Fibroblast of lung (primary cell): ENCODE measurements at regions not wholly inside any gene's neighbourhood (a gene's known extent, or its start where the extent isn't known, plus 50 kb on each side); places are given as distances from the start of the nearest gene placed in this dataset.

Experiments used
- DNase-seq, 2 donors: peaks; one replicate each; pipeline versions ENCODE4 v3.0.0 to v3.0.0-alpha.2; 2010; ENCODE audit warnings: low read depth in 2 of 2
- H2AFZ ChIP-seq: 2 replicates; pipeline ENCODE4 v1.5.1; 2012; ENCODE audit warnings: low read length, control low read depth, inconsistent platforms
- H3K27ac ChIP-seq: 2 replicates; pipeline ENCODE4 v1.5.1; 2011; ENCODE audit warnings: low read length, control low read depth; ENCODE audit not compliant: insufficient read depth
- H3K27me3 ChIP-seq: 2 replicates; pipeline ENCODE4 v1.5.1; 2011; ENCODE audit warnings: mild to moderate bottlenecking, low read length; ENCODE audit not compliant: control insufficient read depth, insufficient read depth
- H3K36me3 ChIP-seq: 2 replicates; pipeline ENCODE4 v1.5.1; 2011; ENCODE audit warnings: low read length; ENCODE audit not compliant: control insufficient read depth, insufficient read depth
- H3K4me1 ChIP-seq: 2 replicates; pipeline ENCODE4 v1.5.1; 2011; ENCODE audit warnings: low read length; ENCODE audit not compliant: control insufficient read depth, insufficient read depth; ENCODE audit errors: extremely low read depth
- H3K4me2 ChIP-seq: 2 replicates; pipeline ENCODE4 v1.5.1; 2011; ENCODE audit warnings: low read length, control low read depth; ENCODE audit not compliant: insufficient read depth; ENCODE audit errors: extremely low read depth
- H3K4me3 ChIP-seq, 4 experiments: fragments of 200-600 bp in 1 of 4; sonication (generic) in 1 of 4; replicated peaks in 1 of 4; 2 replicates each; pipeline ENCODE4 v1.5.1; 2011 to 2016; ENCODE audit warnings: low read length in 4 of 4, low read depth in 3 of 4, mild to moderate bottlenecking in 3 of 4, control low read depth in 2 of 4, inconsistent platforms in 1 of 4, mixed read lengths in 1 of 4; ENCODE audit not compliant: insufficient read depth in 1 of 4; ENCODE audit errors: control extremely low read depth in 1 of 4
- H3K79me2 ChIP-seq: 2 replicates; pipeline ENCODE4 v1.5.1; 2012; ENCODE audit warnings: mild to moderate bottlenecking, low read length, inconsistent platforms; ENCODE audit not compliant: control insufficient read depth, insufficient read depth
- H3K9ac ChIP-seq: 2 replicates; pipeline ENCODE4 v1.5.1; 2011; ENCODE audit warnings: mild to moderate bottlenecking, low read length, control low read depth; ENCODE audit not compliant: insufficient read depth
- H3K9me3 ChIP-seq: 2 replicates; pipeline ENCODE4 v1.5.1; 2012; ENCODE audit warnings: low read depth, low read length; ENCODE audit not compliant: control insufficient read depth, insufficient read depth
- H4K20me1 ChIP-seq: 2 replicates; pipeline ENCODE4 v1.5.1; 2011; ENCODE audit warnings: low read length; ENCODE audit not compliant: control insufficient read depth, insufficient read depth; ENCODE audit errors: extremely low read depth
- CTCF ChIP-seq, 2 donors: IDR thresholded peaks in 1 of 2; conservative IDR thresholded peaks in 1 of 2; 1 replicate in 1 of 2; 2 replicates in 1 of 2; pipeline ENCODE4 v1.5.1; 2011 to 2012; ENCODE audit warnings: low read length in 2 of 2, control low read depth in 1 of 2, inconsistent platforms in 1 of 2, low read depth in 1 of 2, mild to moderate bottlenecking in 1 of 2
- EZH2 ChIP-seq: IDR thresholded peaks from 2 replicates; pipeline ENCODE4 v1.5.1; 2012; ENCODE audit warnings: low read length, control low read depth, mild to moderate bottlenecking; ENCODE audit errors: missing control alignments

- H3K36me3 ChIP-seq: no peaks in the 10 kb centered on the region
- H4K20me1 ChIP-seq: no peaks in the 10 kb centered on the region
- no peak overlapping the region for H2AFZ ChIP-seq
- H3K4me3 ChIP-seq: no peak overlapping the region
- no peaks in the 10 kb centered on the region for H3K27me3 ChIP-seq
- H3K4me2 ChIP-seq: no peak overlapping the region
- no peak for TF ChIP-seq CTCF (conservative IDR thresholded peaks at IDR 0.05 in 1 of 2, IDR thresholded peaks at IDR 0.05 in 1 of 2; ENCODE audit: low read depth in 1 of 2, low read length in 2 of 2)
- no peak for TF ChIP-seq EZH2
- no peaks in the 10 kb centered on the region for H3K4me1 ChIP-seq
- no peaks in the 10 kb centered on the region for H3K9me3 ChIP-seq
- no peak for DNase-seq
- no peak overlapping the region for H3K9ac ChIP-seq
- H3K79me2 ChIP-seq: no peaks in the 10 kb centered on the region
- no peak overlapping the region for H3K27ac ChIP-seq
Observed at GRCh38 chr13:53238261-53238660, 209.6 kb downstream of the OLFM4 start.

GRCh38 chr13:53240401-53241025, 211.9 kb downstream of the OLFM4 start:
- H3K4me1 ChIP-seq: no peaks in the 10 kb centered on the region
- no peak for TF ChIP-seq CTCF (conservative IDR thresholded peaks at IDR 0.05 in 1 of 2, IDR thresholded peaks at IDR 0.05 in 1 of 2; ENCODE audit: low read depth in 1 of 2, low read length in 2 of 2)
- TF ChIP-seq EZH2: no peak
- no peaks in the 10 kb centered on the region for H3K79me2 ChIP-seq
- H3K9ac ChIP-seq: no peak overlapping the region
- H3K4me2 ChIP-seq: no peak overlapping the region
- no peaks in the 10 kb centered on the region for H4K20me1 ChIP-seq
- no peak overlapping the region for H3K4me3 ChIP-seq
- no peak for DNase-seq
- no peaks in the 10 kb centered on the region for H3K36me3 ChIP-seq
- H3K27ac ChIP-seq: no peak overlapping the region
- no peaks in the 10 kb centered on the region for H3K27me3 ChIP-seq
- H2AFZ ChIP-seq: no peak overlapping the region
- no peaks in the 10 kb centered on the region for H3K9me3 ChIP-seq

GRCh38 chr13:53241891-53242348, 213.3 kb downstream of the OLFM4 start:
- H3K9ac ChIP-seq: no peak overlapping the region
- H4K20me1 ChIP-seq: no peaks in the 10 kb centered on the region
- DNase-seq: no peak
- H3K27me3 ChIP-seq: no peaks in the 10 kb centered on the region
- no peaks in the 10 kb centered on the region for H3K79me2 ChIP-seq
- TF ChIP-seq EZH2: no peak
- TF ChIP-seq CTCF (conservative IDR thresholded peaks at IDR 0.05 in 1 of 2, IDR thresholded peaks at IDR 0.05 in 1 of 2; ENCODE audit: low read depth in 1 of 2, low read length in 2 of 2): no peak
- no peaks in the 10 kb centered on the region for H3K9me3 ChIP-seq
- H3K4me1 ChIP-seq: no peaks in the 10 kb centered on the region
- no peak overlapping the region for H2AFZ ChIP-seq
- H3K36me3 ChIP-seq: no peaks in the 10 kb centered on the region
- no peak overlapping the region for H3K27ac ChIP-seq
- no peak overlapping the region for H3K4me3 ChIP-seq
- H3K4me2 ChIP-seq: no peak overlapping the region
